HCT116 (cell line): ENCODE measurements at regions not wholly inside any gene's neighbourhood (a gene's known extent, or its start where the extent isn't known, plus 50 kb on each side); places are given as distances from the start of the nearest gene placed in this dataset.
"Not testable (repeated sequence)": the region's sequence is repeated elsewhere in the genome, so short reads cannot be mapped to it uniquely, and the experiment has no call there.

Experiments used
- ATAC-seq: fragments of 200-7000 bp; cut with Tn5 transposase; 2 replicates; pipeline ENCODE4 v1.9.1; 2020; ENCODE audit warnings: mild to moderate bottlenecking, moderate library complexity
- BruUV-seq: library from RNA; stranded (reverse); fragments of 400-500 nt; replicated peaks from 2 replicates; lab custom pipeline; 2021; lab: Mats Ljungman, UMichigan
- CTCF ChIA-PET: fragments of 300-600 bp; sonication (Branson Sonifier 250); formaldehyde crosslinking; loops from one replicate; lab custom pipeline; 2021; ENCODE audit warnings: antibody characterized with exemption; lab: Charles Lee
- POLR2A ChIA-PET: fragments of 300-600, 350-600 bp; sonication (Branson Sonifier 250); formaldehyde crosslinking; loops from one replicate; lab custom pipeline; 2021; ENCODE audit warnings: antibody characterized with exemption; lab: Charles Lee
- RAD21 ChIA-PET, 2 experiments: fragments of 300-600 bp; sonication (Branson Sonifier 250); formaldehyde crosslinking; loops; one replicate each; lab custom pipeline; 2023; ENCODE audit warnings: low total read pairs in 2 of 2; ENCODE audit not compliant: uncharacterized antibody in 2 of 2, unreplicated experiment in 2 of 2, low non-redundant PET in 1 of 2; lab: Charles Lee
- DNase-seq: peaks from one replicate; pipeline ENCODE4 v3.0.0-alpha.2; 2010; ENCODE audit warnings: low read depth, low spot score
- H2AFZ ChIP-seq: fragments of 200-600 bp; shearing (Covaris generic), sonication (generic); 2 replicates; pipeline ENCODE4 v1.6.1; 2017; ENCODE audit warnings: low read depth, mixed run types, mixed read lengths, antibody characterized with exemption, low read length; ENCODE audit not compliant: poor library complexity, severe bottlenecking
- H3K27ac ChIP-seq: 2 replicates; pipeline ENCODE4 v1.5.1; 2012; ENCODE audit warnings: low read depth, low read length
- H3K27me3 ChIP-seq: fragments of 200-600 bp; sonication (generic); 2 replicates; pipeline ENCODE4 v1.6.1; 2016; ENCODE audit warnings: mixed run types, low read length, mixed read lengths; ENCODE audit not compliant: insufficient read depth
- H3K36me3 ChIP-seq, 2 experiments: fragments of 200-500 bp in 1 of 2; fragments of 200-600 bp in 1 of 2; sonication (Bioruptor generic) in 1 of 2; sonication (generic) in 1 of 2; 2 replicates each; pipeline versions ENCODE4 v1.5.1 to v1.6.1; 2014 to 2016; ENCODE audit warnings: low read length in 2 of 2, inconsistent platforms in 1 of 2, mixed read lengths in 1 of 2, mixed run types in 1 of 2; ENCODE audit not compliant: insufficient read depth in 2 of 2, control insufficient read depth in 1 of 2
- H3K4me1 ChIP-seq, 2 experiments: fragments of 200-600 bp in 1 of 2; sonication (generic) in 1 of 2; 2 replicates each; pipeline versions ENCODE4 v1.5.1 to v1.6.1; 2012 to 2017; ENCODE audit warnings: low read length in 2 of 2, inconsistent platforms in 1 of 2, mild to moderate bottlenecking in 1 of 2, mixed read lengths in 1 of 2, mixed run types in 1 of 2, moderate library complexity in 1 of 2; ENCODE audit not compliant: insufficient read depth in 2 of 2, control insufficient read depth in 1 of 2
- H3K4me2 ChIP-seq: fragments of 200-600 bp; sonication (generic); 2 replicates; pipeline ENCODE4 v1.6.1; 2017; ENCODE audit warnings: mixed run types, low read length, mixed read lengths
- H3K4me3 ChIP-seq, 2 experiments: fragments of 200-600 bp in 1 of 2; sonication (generic) in 1 of 2; replicated peaks in 1 of 2; 2 replicates each; pipeline ENCODE4 v1.5.1; 2011 to 2016; ENCODE audit warnings: low read length in 2 of 2, control low read depth in 1 of 2, low read depth in 1 of 2, mild to moderate bottlenecking in 1 of 2, mixed read lengths in 1 of 2, mixed run types in 1 of 2
- H3K79me2 ChIP-seq: fragments of 200-600 bp; sonication (generic); 2 replicates; pipeline ENCODE4 v1.6.1; 2017; ENCODE audit warnings: mild to moderate bottlenecking, mixed run types, low read length, moderate library complexity, mixed read lengths; ENCODE audit not compliant: insufficient read depth
- H3K9ac ChIP-seq: fragments of 200-600 bp; sonication (generic); 2 replicates; pipeline ENCODE4 v1.6.1; 2016; ENCODE audit warnings: low read length, mixed read lengths
- H3K9me2 ChIP-seq: fragments of 200-600 bp; sonication (generic), shearing (Covaris generic); 2 replicates; pipeline ENCODE4 v1.6.1; 2017; ENCODE audit warnings: mixed run types, mild to moderate bottlenecking, moderate library complexity; ENCODE audit not compliant: insufficient read depth
- H3K9me3 ChIP-seq, 2 experiments: fragments of 200-500 bp in 1 of 2; fragments of 200-600 bp in 1 of 2; sonication (Bioruptor generic) in 1 of 2; sonication (generic) in 1 of 2; 2 replicates each; pipeline ENCODE4 v1.6.1; 2014 to 2017; ENCODE audit warnings: low read length in 2 of 2, mixed read lengths in 2 of 2, inconsistent platforms in 1 of 2, low read depth in 1 of 2, mild to moderate bottlenecking in 1 of 2, mixed run types in 1 of 2, moderate library complexity in 1 of 2; ENCODE audit not compliant: control insufficient read depth in 1 of 2, insufficient read depth in 1 of 2
- H4K20me1 ChIP-seq: fragments of 200-600 bp; sonication (generic), shearing (Covaris generic); 2 replicates; pipeline ENCODE4 v1.6.1; 2017; ENCODE audit warnings: mixed run types, mild to moderate bottlenecking, moderate library complexity; ENCODE audit not compliant: insufficient read depth
- CBX3 ChIP-seq: IDR thresholded peaks from 2 replicates; pipeline ENCODE4 v1.6.1; 2012; ENCODE audit warnings: low read depth
- ELF1 ChIP-seq: IDR thresholded peaks from 2 replicates; pipeline ENCODE4 v1.6.1; 2012; ENCODE audit warnings: low read depth, borderline replicate concordance
- FOSL1 ChIP-seq: IDR thresholded peaks from 2 replicates; pipeline ENCODE4 v1.6.1; 2012; ENCODE audit warnings: low read depth
- POLR2A ChIP-seq: IDR thresholded peaks from 2 replicates; pipeline ENCODE4 v1.7.0; 2011; ENCODE audit warnings: borderline replicate concordance; ENCODE audit not compliant: insufficient read depth, insufficient read length; ENCODE audit errors: extremely low read depth
- POLR2AphosphoS5 ChIP-seq: IDR thresholded peaks from 2 replicates; pipeline ENCODE4 v1.6.1; 2011; ENCODE audit warnings: mild to moderate bottlenecking, low read depth, low read length, moderate library complexity
- REST ChIP-seq: IDR thresholded peaks from 2 replicates; pipeline ENCODE4 v1.6.1; 2012; ENCODE audit warnings: low read depth
- SRF ChIP-seq: IDR thresholded peaks from 2 replicates; pipeline ENCODE4 v1.6.1; 2012; ENCODE audit warnings: low read depth
- YY1 ChIP-seq: IDR thresholded peaks from 2 replicates; pipeline ENCODE4 v1.6.1; 2011; ENCODE audit warnings: low read length, low read depth, moderate library complexity, mild to moderate bottlenecking; ENCODE audit not compliant: insufficient replicate concordance; ENCODE audit errors: extremely low read depth
- ZFX ChIP-seq: fragments of 450-650 bp; IDR thresholded peaks from 2 replicates; pipeline ENCODE4 v1.6.1; 2017
- intact Hi-C: fragments of 100-400 bp; cut with micrococcal nuclease; formaldehyde crosslinking; loops from 2 replicates; pipeline ENCODE4 v1.10.0; 2022
- TF ChIP-seq, protein P1 (sequence below): IDR thresholded peaks from 2 replicates; pipeline ENCODE4 v1.6.1; 2012
- TF ChIP-seq, protein P2 (sequence below), 3 experiments: fragments of 200-600 bp in 1 of 3; sonication (generic) in 1 of 3; IDR thresholded peaks in 2 of 3; conservative IDR thresholded peaks in 1 of 3; 2 replicates each; pipeline ENCODE4 v1.5.1; 2012 to 2017; ENCODE audit warnings: low read depth in 2 of 3, low read length in 2 of 3, antibody characterized with exemption in 1 of 3, borderline replicate concordance in 1 of 3, control low read depth in 1 of 3, mild to moderate bottlenecking in 1 of 3, mixed read lengths in 1 of 3, mixed run types in 1 of 3, moderate library complexity in 1 of 3; ENCODE audit not compliant: insufficient read depth in 1 of 3
- TF ChIP-seq, protein P3 (sequence below): IDR thresholded peaks from 2 replicates; pipeline ENCODE4 v1.6.1; 2011; ENCODE audit warnings: mild to moderate bottlenecking, low read length, moderate library complexity; ENCODE audit not compliant: insufficient replicate concordance; ENCODE audit errors: extremely low read depth

DNA sequence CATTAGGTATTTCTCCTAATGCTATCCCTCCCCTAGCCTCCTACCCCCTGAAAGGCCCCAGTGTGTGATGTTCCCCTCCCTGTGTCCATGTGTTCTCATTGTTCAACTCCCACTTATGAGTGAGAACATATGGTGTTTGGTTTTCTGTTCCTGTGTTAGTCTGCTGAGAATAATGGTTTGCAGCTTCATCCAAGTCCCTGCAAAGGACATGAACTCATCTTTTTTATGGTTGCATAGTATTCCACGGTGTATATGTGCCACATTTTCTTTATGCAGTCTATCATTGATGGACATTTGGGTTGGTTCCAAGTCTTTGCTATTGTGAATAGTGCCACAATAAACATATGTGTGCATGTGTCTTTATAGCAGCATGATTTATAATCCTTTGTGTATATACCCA is 77.3 kb downstream of the LACC1 start:
- H3K27ac ChIP-seq, H3K9ac ChIP-seq, DNase-seq, intact Hi-C loops, H3K27me3 ChIP-seq, H3K9me3 ChIP-seq, H4K20me1 ChIP-seq, H3K9me2 ChIP-seq, H3K79me2 ChIP-seq, H3K4me1 ChIP-seq, H3K36me3 ChIP-seq, H3K4me2 ChIP-seq, H2AFZ ChIP-seq, BruUV-seq, RAD21 ChIA-PET, CTCF ChIA-PET, ATAC-seq, H3K4me3 ChIP-seq: not testable (repeated sequence)
- POLR2A ChIA-PET, result interaction anchor here (0.6 to 2.0 kb wide), 2 partner anchors 213 to 480 kb away, joined by 3 to 5 read pairs; no protein-coding TSS in a partner anchor

- ATAC-seq (no peak), DNase-seq (no peak)
- CTCF ChIA-PET, result no interaction called here
- TF ChIP-seq POLR2AphosphoS5, result no peak
- no peak for TF ChIP-seq POLR2A
- TF ChIP-seq, protein P1, sequence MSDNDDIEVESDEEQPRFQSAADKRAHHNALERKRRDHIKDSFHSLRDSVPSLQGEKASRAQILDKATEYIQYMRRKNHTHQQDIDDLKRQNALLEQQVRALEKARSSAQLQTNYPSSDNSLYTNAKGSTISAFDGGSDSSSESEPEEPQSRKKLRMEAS, result no peak
- TF ChIP-seq ZFX, result no peak
- TF ChIP-seq REST, result no peak
- TF ChIP-seq ELF1, result no peak
- TF ChIP-seq, protein P2, sequence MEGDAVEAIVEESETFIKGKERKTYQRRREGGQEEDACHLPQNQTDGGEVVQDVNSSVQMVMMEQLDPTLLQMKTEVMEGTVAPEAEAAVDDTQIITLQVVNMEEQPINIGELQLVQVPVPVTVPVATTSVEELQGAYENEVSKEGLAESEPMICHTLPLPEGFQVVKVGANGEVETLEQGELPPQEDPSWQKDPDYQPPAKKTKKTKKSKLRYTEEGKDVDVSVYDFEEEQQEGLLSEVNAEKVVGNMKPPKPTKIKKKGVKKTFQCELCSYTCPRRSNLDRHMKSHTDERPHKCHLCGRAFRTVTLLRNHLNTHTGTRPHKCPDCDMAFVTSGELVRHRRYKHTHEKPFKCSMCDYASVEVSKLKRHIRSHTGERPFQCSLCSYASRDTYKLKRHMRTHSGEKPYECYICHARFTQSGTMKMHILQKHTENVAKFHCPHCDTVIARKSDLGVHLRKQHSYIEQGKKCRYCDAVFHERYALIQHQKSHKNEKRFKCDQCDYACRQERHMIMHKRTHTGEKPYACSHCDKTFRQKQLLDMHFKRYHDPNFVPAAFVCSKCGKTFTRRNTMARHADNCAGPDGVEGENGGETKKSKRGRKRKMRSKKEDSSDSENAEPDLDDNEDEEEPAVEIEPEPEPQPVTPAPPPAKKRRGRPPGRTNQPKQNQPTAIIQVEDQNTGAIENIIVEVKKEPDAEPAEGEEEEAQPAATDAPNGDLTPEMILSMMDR (IDR thresholded peaks at IDR 0.05 in 2 of 3, conservative IDR thresholded peaks at IDR 0.05 in 1 of 3; ENCODE audit: borderline replicate concordance in 1 of 3, insufficient read depth in 1 of 3, low read depth in 2 of 3, low read length in 2 of 3), result no peak
- TF ChIP-seq CBX3, result no peak
- no peak for TF ChIP-seq SRF
- TF ChIP-seq YY1, result no peak
- TF ChIP-seq, protein P3, sequence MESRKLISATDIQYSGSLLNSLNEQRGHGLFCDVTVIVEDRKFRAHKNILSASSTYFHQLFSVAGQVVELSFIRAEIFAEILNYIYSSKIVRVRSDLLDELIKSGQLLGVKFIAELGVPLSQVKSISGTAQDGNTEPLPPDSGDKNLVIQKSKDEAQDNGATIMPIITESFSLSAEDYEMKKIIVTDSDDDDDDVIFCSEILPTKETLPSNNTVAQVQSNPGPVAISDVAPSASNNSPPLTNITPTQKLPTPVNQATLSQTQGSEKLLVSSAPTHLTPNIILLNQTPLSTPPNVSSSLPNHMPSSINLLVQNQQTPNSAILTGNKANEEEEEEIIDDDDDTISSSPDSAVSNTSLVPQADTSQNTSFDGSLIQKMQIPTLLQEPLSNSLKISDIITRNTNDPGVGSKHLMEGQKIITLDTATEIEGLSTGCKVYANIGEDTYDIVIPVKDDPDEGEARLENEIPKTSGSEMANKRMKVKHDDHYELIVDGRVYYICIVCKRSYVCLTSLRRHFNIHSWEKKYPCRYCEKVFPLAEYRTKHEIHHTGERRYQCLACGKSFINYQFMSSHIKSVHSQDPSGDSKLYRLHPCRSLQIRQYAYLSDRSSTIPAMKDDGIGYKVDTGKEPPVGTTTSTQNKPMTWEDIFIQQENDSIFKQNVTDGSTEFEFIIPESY, result no peak
- TF ChIP-seq FOSL1, result no peak
These were observed 79.6 kb downstream of the LACC1 start for GRCh38 chr13:43959291-43959690.

More at GRCh38 chr13:43959291-43959690, 79.6 kb downstream of the LACC1 start:
- Histone ChIP-seq H2AFZ (no peak overlapping the region), H3K9me3 (no peaks in the 10 kb centered on the region), H3K27me3 (no peaks in the 10 kb centered on the region), H3K79me2 (no peaks in the 10 kb centered on the region), H3K4me3 (no peak overlapping the region), H3K4me2 (no peak overlapping the region), H4K20me1 (no peaks in the 10 kb centered on the region), H3K36me3 (no peaks in the 10 kb centered on the region), H3K9me2 (no peaks in the 10 kb centered on the region), H3K9ac (no peak overlapping the region), H3K4me1 (no peaks in the 10 kb centered on the region), H3K27ac (no peak overlapping the region)
- no TSS peak for BruUV-seq
- ChIA-PET RAD21 (interaction anchor here in 1 of 2 experiments (0.8 kb wide), 1 partner anchor 51 kb away, joined by 3 read pairs; no protein-coding TSS in a partner anchor), POLR2A (interaction anchor here (2.0 kb wide), 1 partner anchor 478 kb away, joined by 5 read pairs; no protein-coding TSS in a partner anchor)
- intact Hi-C loops, result no loop called here
